ENCODE measurements at regions not wholly inside any gene's neighbourhood (a gene's known extent, or its start where the extent isn't known, plus 50 kb on each side); places are given as distances from the start of the nearest gene placed in this dataset.

- no peak for DNase-seq
Measured at GRCh38 chr1:222358100-222358499, 189.8 kb downstream of the HHIPL2 start.

GRCh38 chr1:222357252-222357651, 190.7 kb downstream of the HHIPL2 start:
- no peak for DNase-seq

GRCh38 chr1:222347627-222348026, 200.3 kb downstream of the HHIPL2 start:
- no peak for DNase-seq

GRCh38 chr1:222346955-222347354, 200.9 kb downstream of the HHIPL2 start:
- DNase-seq = no peak

GRCh38 chr1:222339376-222339947, 208.4 kb downstream of the HHIPL2 start:
- no peak for DNase-seq

- DNase-seq = no peak
Measured at GRCh38 chr1:222335586-222335985, 212.3 kb downstream of the HHIPL2 start.

GRCh38 chr1:222334026-222334680, 213.8 kb downstream of the HHIPL2 start:
- DNase-seq = no peak

- DNase-seq = no peak
Measured at GRCh38 chr1:222331765-222332164, 216.1 kb downstream of the HHIPL2 start.

- no peak for DNase-seq
Measured at GRCh38 chr1:222331340-222331739, 216.6 kb downstream of the HHIPL2 start.

GRCh38 chr1:222329493-222330045, 218.3 kb downstream of the HHIPL2 start:
- no peak for DNase-seq

- DNase-seq = no peak
Measured at GRCh38 chr1:222326710-222327036, 221.2 kb downstream of the HHIPL2 start.

- DNase-seq = no peak
Measured at GRCh38 chr1:222326006-222326709, 221.7 kb downstream of the HHIPL2 start.

- DNase-seq = no peak
Measured at GRCh38 chr1:222325506-222325905, 222.4 kb downstream of the HHIPL2 start.

GRCh38 chr1:222314839-222315238, 233.1 kb downstream of the HHIPL2 start:
- no peak for DNase-seq

GRCh38 chr1:222310836-222311235, 237.1 kb downstream of the HHIPL2 start:
- DNase-seq = no peak

- no peak for DNase-seq
Measured at GRCh38 chr1:222307621-222308020, 240.3 kb downstream of the HHIPL2 start.

- DNase-seq = no peak
Measured at GRCh38 chr1:222306512-222306911, 241.4 kb downstream of the HHIPL2 start.

GRCh38 chr1:222306011-222306410, 241.9 kb downstream of the HHIPL2 start:
- DNase-seq = no peak

- DNase-seq = no peak
Measured at GRCh38 chr1:222301652-222302051, 246.3 kb downstream of the HHIPL2 start.

- DNase-seq = no peak
Measured at GRCh38 chr1:222299524-222299923, 248.4 kb downstream of the HHIPL2 start.

GRCh38 chr1:222290866-222291265, 257.0 kb downstream of the HHIPL2 start:
- DNase-seq = no peak

GRCh38 chr1:222288053-222288452, 259.9 kb downstream of the HHIPL2 start:
- no peak for DNase-seq

- DNase-seq = no peak
Measured at GRCh38 chr1:222286011-222286410, 261.9 kb downstream of the HHIPL2 start.

- no peak for DNase-seq
Measured at GRCh38 chr1:222285526-222285925, 262.4 kb downstream of the HHIPL2 start.
